GM23248 (cell line): ENCODE measurements at regions not wholly inside any gene's neighbourhood (a gene's known extent, or its start where the extent isn't known, plus 50 kb on each side); places are given as distances from the start of the nearest gene placed in this dataset.
A peak's percentile ranks its signal among the peaks of the same experiment; 100 is the strongest.

Source experiments
- DNase-seq: peaks from one replicate; pipeline ENCODE4 v3.0.0-alpha.2; 2015
- H2AFZ ChIP-seq: fragments of 200-600 bp; sonication (generic); 2 replicates; pipeline ENCODE4 v1.6.1; 2016; ENCODE audit warnings: antibody characterized with exemption
- H3F3A ChIP-seq: fragments of 200-600 bp; sonication (generic); 2 replicates; pipeline ENCODE4 v1.6.1; 2016; ENCODE audit warnings: mild to moderate bottlenecking, antibody characterized with exemption, mixed run types; ENCODE audit not compliant: insufficient read depth
- H3K27ac ChIP-seq: fragments of 200-600 bp; sonication (generic); 2 replicates; pipeline ENCODE4 v1.5.1; 2016; ENCODE audit warnings: mild to moderate bottlenecking
- H3K27me3 ChIP-seq: fragments of 200-600 bp; sonication (generic); replicated peaks from 2 replicates; pipeline ENCODE4 v1.6.1; 2016; ENCODE audit warnings: mild to moderate bottlenecking; ENCODE audit not compliant: insufficient read depth
- H3K36me3 ChIP-seq: fragments of 200-600 bp; sonication (generic); 2 replicates; pipeline ENCODE4 v1.6.1; 2016; ENCODE audit warnings: low read depth, mild to moderate bottlenecking
- H3K4me1 ChIP-seq: fragments of 200-600 bp; sonication (generic); 2 replicates; pipeline ENCODE4 v1.6.1; 2016; ENCODE audit warnings: mild to moderate bottlenecking; ENCODE audit not compliant: insufficient read depth
- H3K4me2 ChIP-seq: fragments of 200-600 bp; sonication (generic); one replicate; pipeline ENCODE4 v1.6.1; 2016; ENCODE audit warnings: mild to moderate bottlenecking; ENCODE audit not compliant: unreplicated experiment
- H3K4me3 ChIP-seq: fragments of 200-600 bp; sonication (generic); 2 replicates; pipeline ENCODE4 v1.5.1; 2016; ENCODE audit warnings: mild to moderate bottlenecking
- H3K79me2 ChIP-seq: fragments of 200-600 bp; sonication (generic); 2 replicates; pipeline ENCODE4 v1.6.1; 2016; ENCODE audit warnings: mild to moderate bottlenecking; ENCODE audit not compliant: insufficient read depth
- H3K9ac ChIP-seq: fragments of 200-600 bp; sonication (generic); 2 replicates; pipeline ENCODE4 v1.6.1; 2016; ENCODE audit warnings: mild to moderate bottlenecking
- H3K9me2 ChIP-seq: fragments of 200-600 bp; sonication (generic); 2 replicates; pipeline ENCODE4 v1.6.1; 2016; ENCODE audit warnings: mixed run types, mild to moderate bottlenecking, moderate library complexity; ENCODE audit not compliant: insufficient read depth
- H3K9me3 ChIP-seq: fragments of 200-600 bp; sonication (generic); one replicate; pipeline ENCODE4 v1.6.1; 2017; ENCODE audit warnings: low read depth
- H4K20me1 ChIP-seq: fragments of 200-600 bp; sonication (generic); 2 replicates; pipeline ENCODE4 v1.6.0; 2016; ENCODE audit not compliant: insufficient read depth
- EZH2 ChIP-seq: fragments of 200-600 bp; sonication (generic); IDR thresholded peaks from 2 replicates; pipeline ENCODE4 v1.6.1; 2018; ENCODE audit warnings: antibody characterized with exemption, mild to moderate bottlenecking; ENCODE audit not compliant: insufficient read depth, poor library complexity, severe bottlenecking
- EZH2phosphoT487 ChIP-seq: fragments of 200-600 bp; sonication (generic); IDR thresholded peaks from 2 replicates; pipeline ENCODE4 v1.6.1; 2018; ENCODE audit warnings: antibody characterized with exemption, moderate library complexity, mild to moderate bottlenecking, low read depth; ENCODE audit not compliant: insufficient read depth
- WGBS, 2 experiments: methylation state at CpG; one replicate each; pipeline ENCODE4 v1.1.6; 2015 to 2017; ENCODE audit warnings: low lambda C conversion rate in 2 of 2, low coverage in 1 of 2; ENCODE audit errors: missing lambda C conversion rate in 2 of 2; 5-methylcytosine and 5-hydroxymethylcytosine counted together
- in situ Hi-C: fragments of 300-500 bp; cut with MboI; formaldehyde crosslinking; loops from 2 replicates; pipeline ENCODE4 v1.15.0; 2020

GRCh38 chr4:153154007-153154975, 50.0 kb upstream of the TRIM2 start:
- Histone ChIP-seq H3K27ac (no peak overlapping the region), H3F3A (peaks cover under 1% of the 10 kb centered on the region), H3K4me1 (peaks cover 10% of the 10 kb centered on the region), H4K20me1 (no peaks in the 10 kb centered on the region), H3K4me3 (peak overlapping the region; percentile 72), H3K9me2 (no peaks in the 10 kb centered on the region), H2AFZ (peak overlapping the region; percentile 74), H3K79me2 (no peaks in the 10 kb centered on the region), H3K9ac (peak overlapping the region; percentile 72), H3K36me3 (no peaks in the 10 kb centered on the region), H3K9me3 (no peaks in the 10 kb centered on the region), H3K4me2 (peak overlapping the region; percentile 86), H3K27me3 (no peaks in the 10 kb centered on the region)
- DNase-seq, result peak; percentile 60
- 45 to 48% methylated on average over 15 of the region's 15 CpGs for WGBS, 2 experiments
- no peak for TF ChIP-seq EZH2
- no peak for TF ChIP-seq EZH2phosphoT487
- in situ Hi-C loops, result no loop called here
